Fibroblast of lung (primary cell): ENCODE measurements at regions not wholly inside any gene's neighbourhood (a gene's known extent, or its start where the extent isn't known, plus 50 kb on each side); places are given as distances from the start of the nearest gene placed in this dataset.

Experiments used
- EZH2 ChIP-seq: IDR thresholded peaks from 2 replicates; pipeline ENCODE4 v1.5.1; 2012; ENCODE audit warnings: low read length, control low read depth, mild to moderate bottlenecking; ENCODE audit errors: missing control alignments
- TF ChIP-seq, protein P1 (sequence below), 2 donors: IDR thresholded peaks in 1 of 2; conservative IDR thresholded peaks in 1 of 2; 1 replicate in 1 of 2; 2 replicates in 1 of 2; pipeline ENCODE4 v1.5.1; 2011 to 2012; ENCODE audit warnings: low read length in 2 of 2, control low read depth in 1 of 2, inconsistent platforms in 1 of 2, low read depth in 1 of 2, mild to moderate bottlenecking in 1 of 2

DNA sequence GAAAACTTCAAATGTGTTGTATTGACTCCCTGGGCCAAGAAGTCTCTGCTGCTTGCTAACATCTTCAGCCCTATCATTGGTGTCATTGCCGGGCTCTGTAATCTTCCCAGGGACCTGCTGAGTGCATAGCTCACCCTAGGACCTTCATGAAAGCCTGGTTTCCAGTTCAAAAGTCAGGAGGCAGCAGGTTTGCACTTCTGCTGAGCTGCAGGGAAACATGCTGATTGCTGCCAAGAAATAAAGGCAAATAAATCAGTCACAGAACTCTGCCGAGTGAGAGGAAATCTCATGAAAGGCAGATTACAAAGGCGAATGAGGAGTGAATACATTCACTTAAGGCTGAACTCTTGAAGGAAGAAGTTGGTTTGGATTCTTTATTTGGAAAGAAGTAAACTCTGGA is 1947.6 kb upstream of the CELF4 start:
- TF ChIP-seq, protein P1, sequence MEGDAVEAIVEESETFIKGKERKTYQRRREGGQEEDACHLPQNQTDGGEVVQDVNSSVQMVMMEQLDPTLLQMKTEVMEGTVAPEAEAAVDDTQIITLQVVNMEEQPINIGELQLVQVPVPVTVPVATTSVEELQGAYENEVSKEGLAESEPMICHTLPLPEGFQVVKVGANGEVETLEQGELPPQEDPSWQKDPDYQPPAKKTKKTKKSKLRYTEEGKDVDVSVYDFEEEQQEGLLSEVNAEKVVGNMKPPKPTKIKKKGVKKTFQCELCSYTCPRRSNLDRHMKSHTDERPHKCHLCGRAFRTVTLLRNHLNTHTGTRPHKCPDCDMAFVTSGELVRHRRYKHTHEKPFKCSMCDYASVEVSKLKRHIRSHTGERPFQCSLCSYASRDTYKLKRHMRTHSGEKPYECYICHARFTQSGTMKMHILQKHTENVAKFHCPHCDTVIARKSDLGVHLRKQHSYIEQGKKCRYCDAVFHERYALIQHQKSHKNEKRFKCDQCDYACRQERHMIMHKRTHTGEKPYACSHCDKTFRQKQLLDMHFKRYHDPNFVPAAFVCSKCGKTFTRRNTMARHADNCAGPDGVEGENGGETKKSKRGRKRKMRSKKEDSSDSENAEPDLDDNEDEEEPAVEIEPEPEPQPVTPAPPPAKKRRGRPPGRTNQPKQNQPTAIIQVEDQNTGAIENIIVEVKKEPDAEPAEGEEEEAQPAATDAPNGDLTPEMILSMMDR (conservative IDR thresholded peaks at IDR 0.05 in 1 of 2, IDR thresholded peaks at IDR 0.05 in 1 of 2; ENCODE audit: low read depth in 1 of 2, low read length in 2 of 2): no peak
- TF ChIP-seq EZH2: no peak
